ENCODE measurements at regions not wholly inside any gene's neighbourhood (a gene's known extent, or its start where the extent isn't known, plus 50 kb on each side); places are given as distances from the start of the nearest gene placed in this dataset.

DNA sequence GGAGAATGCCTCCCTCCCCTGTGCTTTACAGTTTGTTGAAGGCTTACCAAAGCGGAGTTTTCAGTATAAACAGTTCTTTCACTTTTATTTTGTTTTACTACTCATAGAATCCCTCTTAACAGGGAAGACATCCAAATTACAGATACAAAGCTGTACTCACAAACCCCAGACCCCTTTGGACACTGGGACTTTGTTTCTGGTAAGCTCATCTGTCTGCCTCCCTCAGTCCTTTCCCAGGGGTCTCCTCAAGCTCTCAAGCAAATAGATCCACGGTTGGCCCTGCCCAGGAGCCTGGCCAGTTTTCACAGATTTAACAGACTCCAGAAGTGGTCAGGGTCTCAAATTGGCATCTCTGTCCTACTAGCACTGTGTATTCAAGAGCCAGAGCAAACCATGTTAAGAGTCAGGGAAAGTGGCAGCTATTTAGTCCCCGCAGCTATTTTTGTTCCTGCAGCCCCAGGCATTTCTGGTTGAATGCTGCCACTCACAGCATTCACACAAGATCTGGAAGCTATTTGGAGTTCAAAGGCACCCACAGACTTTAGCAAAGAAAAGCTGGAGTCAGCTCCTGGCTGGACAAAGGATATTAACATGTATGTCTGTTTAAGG lies 54.2 kb downstream of the TMEM100 start:
- DNase-seq (ENCODE audit: low read depth), result no peak

DNA sequence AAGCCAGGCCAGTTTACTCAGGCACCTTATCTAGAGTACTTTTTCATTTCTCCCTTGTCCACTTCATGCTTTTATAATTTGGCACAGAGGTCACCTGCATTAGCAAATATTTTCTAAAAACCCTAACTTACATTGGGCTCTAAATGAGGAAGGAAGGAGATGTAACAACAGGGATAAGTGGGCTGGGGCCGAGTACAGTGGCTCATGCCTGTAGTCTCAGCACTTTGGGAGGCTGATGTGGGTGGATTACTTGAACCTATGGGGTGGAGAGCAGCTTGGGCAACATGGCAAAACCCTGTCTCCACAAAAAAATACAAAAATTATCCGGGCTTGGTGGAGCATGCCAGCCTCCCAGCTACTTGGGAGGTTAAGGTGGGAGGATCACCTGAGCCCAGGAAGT lies 55.9 kb downstream of the TMEM100 start:
- no peak for DNase-seq (ENCODE audit: low read depth)

DNA sequence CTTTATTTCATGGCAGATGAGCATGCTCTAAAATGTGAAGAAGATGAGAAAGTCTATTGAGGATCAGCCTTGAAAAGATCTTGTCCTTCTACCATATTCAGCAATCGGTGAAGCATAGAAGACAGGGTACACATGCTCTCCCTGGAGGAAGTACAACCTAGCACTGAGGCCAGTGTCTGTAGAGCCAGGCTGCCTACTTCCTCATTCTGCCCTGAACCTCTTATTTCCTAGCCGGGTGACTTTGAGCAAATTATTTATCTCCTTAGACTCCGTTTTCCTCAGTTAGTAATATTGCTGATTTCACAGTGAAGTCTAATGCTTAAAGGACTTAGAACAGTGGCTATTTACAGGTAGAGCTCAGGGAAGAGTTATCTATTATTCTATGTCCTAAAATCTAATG lies 58.4 kb downstream of the TMEM100 start:
- no peak for DNase-seq (ENCODE audit: low read depth)

DNA sequence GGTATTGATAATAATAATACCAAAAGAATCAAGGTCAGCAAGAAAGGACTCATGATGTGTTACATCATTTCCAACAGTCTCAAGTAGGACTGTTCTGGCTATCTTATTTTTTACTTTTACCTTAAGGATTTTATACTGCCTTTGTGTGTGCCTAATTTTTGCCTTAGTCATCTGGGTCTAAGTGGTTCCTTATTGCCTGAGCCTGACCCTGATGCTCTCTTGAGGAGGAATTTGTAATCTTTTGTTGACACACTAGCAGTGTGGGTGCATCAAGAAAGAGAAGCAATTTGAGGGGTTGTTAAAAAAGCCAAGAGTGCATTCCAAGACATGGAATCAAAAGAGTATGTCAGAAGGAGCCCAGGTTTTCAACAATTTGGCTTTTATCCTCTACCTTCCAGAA lies 59.3 kb downstream of the TMEM100 start:
- DNase-seq (ENCODE audit: low read depth), result no peak

DNA sequence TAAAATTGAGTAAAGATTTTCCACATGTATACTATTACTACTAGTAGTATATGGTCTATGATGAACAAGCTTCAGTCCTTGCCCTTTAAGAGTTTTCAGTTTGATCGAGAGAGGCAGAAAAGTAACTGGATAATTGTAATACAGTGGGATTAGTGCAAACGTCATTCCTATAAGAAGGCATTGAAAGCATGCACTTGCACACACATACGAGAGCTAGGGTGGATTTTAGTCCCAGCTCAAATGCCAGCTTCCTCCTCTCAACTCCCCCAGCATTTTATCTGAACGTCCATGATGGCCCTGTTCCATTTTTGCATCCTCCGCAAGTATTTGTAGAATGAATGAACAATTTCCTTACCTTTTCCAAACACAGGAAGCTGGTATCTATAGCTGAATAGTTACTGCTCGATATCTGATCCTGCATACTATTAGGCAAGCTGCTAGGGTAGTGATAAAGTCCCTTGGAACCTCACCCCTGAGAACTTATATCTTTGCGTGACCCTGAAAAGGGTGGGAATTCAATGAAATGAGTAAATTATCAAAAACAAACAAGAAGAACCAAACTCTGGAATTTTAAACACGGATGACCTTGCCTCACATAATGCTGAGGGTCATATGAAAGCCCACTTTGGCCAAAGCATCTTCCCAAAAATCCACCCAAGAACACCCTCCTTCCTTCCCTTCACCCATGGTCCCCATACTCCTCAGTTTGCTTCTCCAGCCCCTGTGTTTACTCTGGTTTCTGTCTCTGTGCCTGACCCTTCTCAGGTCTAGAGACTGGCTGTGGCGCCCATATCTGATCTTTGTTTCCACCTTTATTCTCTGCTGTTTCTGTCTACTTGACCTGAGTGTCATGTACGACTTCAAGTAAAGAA lies 60.5 kb downstream of the TMEM100 start:
- no peak for DNase-seq (ENCODE audit: low read depth)

DNA sequence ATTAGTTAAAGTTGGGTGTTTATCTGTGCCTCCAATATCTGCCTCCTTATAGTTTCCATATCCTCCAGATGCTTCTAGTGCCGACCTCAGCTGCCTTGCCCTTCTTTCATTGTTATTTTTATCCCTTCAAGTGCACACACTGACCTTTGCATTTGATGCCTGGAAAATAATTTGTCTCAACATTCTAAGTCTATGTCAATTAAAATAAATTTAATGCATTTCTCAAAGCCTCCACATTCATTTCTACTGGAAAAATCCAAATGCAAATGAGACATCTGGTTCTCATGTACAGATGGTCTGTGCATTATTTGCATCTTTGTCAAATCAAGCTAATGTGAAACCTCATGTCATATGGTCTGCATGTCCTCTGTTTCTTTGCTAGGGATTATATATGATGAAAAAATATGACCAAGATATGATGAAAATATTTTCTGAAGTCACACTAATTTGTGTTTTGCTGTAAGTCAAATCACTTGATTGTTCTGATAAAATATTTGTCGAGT lies 61.4 kb downstream of the TMEM100 start:
- no peak for DNase-seq (ENCODE audit: low read depth)

DNA sequence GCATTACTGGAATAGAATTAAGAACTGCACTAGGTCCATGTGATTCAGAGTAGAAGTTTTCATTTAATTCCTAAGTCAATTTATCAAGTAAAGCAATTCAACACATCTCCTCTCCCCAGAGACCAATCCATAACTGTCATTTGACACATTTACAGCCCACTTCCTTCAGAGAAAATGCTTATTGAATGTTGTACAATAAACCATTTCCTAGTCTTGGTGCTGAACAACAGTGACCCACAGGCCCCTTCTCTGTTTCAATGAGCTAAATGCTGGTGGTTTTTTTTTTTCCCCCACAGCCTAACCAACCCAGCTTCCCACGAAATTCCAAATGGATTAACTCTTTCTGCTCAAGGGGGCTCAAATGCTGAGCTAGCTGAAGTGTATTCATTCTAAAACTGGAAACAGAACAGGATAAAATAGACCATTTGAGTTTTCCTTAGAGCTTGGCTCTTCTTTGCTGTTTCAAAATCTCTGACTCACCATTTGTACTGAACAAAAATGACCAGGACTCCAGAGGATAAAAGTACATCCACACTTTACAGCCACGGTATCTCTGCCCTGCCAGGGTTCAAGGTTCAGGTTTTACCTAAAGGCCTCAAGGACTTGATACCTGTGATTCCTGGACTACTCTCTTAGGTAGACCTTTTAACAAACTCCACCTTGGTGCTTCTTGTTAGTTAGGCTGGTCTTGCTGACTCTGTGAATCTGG lies 62.3 kb downstream of the TMEM100 start:
- DNase-seq (ENCODE audit: low read depth), result no peak

DNA sequence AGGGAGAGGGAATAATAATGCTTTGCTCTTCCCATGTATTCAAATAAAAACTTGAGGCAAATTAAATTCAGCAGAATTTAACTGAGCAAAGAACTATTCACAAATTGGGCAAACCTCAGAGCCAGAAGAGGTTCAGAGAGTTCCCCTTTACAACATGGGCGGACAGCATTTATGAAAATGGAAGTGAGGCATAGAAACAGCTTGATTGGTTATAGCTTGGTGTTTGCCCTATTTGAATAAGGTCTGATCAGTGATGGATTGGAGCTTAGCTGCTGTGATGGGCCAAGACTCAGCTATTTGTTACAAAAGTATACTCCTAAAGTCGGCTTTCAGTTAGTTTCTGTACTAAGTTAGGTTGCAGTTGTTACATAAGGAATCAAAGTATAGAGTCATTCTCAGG lies 63.0 kb downstream of the TMEM100 start:
- no peak for DNase-seq (ENCODE audit: low read depth)

DNA sequence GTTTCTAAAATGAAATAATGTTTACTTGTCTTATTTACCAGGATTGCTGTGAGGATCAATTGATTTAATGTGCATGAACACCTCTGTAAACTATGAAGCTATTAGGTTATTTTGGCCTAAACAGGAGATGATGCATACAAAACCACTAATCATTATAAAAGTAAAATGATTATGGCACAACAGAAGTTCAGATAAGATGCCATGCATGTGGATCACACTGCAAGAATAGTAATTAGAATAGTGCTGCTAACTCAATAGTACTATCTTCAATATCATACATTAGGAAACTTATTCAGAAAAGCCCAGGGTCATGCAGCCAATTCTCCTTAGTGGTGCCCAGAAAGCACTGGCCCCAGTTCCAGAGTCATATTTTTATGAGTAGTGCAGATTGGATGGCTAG lies 66.9 kb downstream of the TMEM100 start:
- no peak for DNase-seq (ENCODE audit: low read depth)

DNA sequence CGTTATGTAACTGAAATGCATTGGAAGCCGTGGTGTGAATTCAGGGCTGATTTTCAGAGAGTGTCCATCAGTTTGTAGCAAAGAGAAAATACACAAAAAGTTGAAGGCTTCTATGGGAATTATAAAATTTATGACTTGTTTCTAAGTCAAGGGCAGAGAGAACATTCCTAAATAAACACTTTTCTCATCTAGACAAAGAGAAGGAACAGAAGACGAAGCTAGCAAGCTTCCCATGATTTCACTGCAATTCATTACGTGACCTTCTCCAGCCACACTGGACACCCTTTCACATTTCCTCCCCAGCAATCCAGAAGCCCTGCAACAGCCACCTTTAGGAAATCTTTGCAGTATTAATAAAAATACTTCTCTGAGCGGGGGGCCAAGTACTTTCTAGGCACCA lies 67.8 kb downstream of the TMEM100 start:
- no peak for DNase-seq (ENCODE audit: low read depth)

DNA sequence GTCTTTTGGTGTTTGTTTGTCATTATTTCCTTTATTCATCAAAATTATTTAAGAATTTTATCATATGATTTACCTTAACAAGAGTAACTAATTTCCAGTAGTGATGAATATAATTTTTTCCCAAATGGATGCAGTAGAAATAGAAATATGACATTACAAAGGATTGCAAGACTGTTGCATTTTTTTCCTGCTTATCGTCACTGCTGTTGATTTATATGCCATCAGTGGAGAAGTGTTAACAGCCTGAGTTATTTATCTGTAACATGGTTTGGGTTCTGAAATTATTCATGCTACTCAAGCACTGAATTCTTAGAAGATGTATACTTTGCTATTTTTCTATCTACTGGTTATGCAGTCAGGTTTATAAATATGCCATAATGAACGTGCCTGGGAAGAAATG lies 68.6 kb downstream of the TMEM100 start:
- no peak for DNase-seq (ENCODE audit: low read depth)

DNA sequence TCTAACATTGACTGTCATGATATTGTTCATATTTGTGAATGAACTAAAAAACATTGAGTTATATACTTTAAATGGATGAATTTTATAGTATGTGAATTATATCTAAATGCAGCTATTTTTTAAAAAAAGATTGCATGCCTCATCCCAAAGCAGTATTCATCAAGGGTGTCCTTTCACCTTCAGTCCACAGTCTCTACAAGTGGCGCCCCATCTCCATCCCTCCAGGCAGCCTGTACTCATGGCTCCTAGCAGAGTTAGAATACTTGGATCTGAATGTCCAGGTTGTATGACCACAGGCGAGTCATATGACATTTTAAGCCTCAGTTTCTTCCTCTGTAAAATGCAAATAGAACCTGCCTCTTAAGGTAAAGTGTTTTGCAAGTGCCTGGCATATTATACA lies 69.8 kb downstream of the TMEM100 start:
- no peak for DNase-seq (ENCODE audit: low read depth)

DNA sequence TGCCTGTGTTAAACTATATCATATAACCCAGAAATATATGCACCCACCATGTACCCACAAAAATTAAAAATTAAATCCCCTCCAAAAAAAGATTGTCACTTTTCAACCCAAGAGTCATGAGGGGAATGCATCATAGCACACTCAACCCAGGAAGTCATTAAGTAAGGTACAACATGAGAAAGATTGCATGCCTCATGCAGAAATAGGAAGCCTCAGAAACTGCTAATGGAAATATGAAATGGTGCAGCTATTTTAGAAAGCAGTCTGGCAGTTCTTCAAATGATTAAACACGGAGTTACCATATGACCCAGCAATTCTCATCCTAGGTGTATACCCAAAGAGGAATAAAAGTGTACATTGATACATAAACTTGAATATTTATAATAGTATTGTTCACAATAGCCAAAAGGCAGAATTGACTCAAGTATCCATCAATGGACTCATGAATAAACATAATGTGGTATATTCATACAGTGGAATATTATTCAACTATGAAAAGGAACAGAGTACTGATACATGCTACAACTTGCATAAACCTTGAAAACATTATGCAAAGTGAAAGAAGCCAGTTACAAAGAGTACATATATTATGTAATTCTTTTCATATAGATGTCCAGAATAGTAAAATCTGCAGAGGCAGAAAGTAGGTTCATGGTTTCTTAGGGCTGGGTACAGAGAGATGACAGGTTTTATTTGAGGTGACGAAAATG lies 70.4 kb downstream of the TMEM100 start:
- no peak for DNase-seq (ENCODE audit: low read depth)

DNA sequence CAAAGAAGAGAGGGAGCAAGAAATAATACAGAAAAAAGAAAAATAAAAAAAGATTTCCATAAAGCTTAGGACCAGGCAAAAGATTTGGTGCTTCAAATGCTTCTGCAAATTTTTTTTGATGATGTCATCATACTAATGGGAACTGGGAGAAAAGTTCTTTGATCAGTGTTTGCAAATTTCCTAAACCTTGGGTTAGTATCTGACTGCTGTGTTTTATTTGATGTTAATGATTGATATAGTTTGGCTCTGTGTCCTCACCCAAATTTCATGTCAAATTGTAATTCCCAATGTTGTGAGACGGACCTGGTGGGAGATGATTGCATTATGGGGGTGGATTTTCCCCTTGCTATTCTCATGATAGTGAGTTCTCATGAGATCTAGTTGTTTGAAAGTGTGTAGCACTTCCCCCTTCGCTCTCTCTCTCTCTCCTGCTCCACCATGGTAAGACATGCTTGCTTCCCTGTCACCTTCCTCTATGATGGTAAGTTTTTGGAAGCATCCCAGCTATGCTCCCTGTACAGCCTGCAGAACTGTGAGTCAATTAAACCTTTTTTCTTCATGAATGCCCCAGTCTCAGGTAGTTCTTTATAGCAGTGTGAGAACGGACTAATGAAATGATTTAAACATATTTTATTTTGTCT lies 72.6 kb downstream of the TMEM100 start:
- no peak for DNase-seq (ENCODE audit: low read depth)

DNA sequence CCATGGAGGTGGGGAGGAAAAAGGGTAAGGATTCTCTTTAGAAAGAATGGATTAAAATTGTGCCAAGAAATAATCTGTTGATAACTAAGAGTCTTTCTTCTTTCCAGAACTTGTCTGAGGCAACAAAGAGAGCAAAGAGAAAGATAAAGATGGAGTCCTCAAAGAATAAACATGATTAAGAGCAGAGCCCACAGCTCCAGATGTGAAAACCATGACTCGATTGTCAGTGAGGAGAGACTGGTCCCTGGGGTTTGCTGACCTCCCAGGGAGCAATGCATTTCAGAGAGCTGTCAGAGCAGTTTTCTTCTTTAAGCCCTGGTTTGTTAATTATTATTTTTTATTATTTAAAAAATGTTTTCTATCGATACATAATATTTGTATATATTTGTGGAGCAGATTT lies 74.6 kb downstream of the TMEM100 start:
- DNase-seq (ENCODE audit: low read depth), result no peak

DNA sequence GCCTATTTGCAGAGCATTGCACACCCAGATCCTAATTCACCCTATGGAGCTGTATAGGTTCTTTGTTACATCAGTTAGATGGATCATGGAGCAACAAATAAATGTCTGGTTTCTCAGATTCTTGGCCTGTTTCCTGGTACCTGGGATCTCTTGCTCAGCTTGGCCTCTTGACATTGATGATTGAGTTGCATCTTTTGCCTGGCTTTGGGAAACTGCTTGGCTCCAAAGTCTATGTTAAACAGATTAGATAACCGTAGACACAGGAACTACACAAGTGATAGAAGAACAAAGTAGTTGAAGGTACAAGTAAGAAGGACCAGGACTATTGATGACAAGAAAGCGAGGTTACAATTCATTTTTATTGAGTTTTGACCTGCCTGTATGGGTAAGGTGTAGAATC lies 77.3 kb downstream of the TMEM100 start:
- no peak for DNase-seq (ENCODE audit: low read depth)

DNA sequence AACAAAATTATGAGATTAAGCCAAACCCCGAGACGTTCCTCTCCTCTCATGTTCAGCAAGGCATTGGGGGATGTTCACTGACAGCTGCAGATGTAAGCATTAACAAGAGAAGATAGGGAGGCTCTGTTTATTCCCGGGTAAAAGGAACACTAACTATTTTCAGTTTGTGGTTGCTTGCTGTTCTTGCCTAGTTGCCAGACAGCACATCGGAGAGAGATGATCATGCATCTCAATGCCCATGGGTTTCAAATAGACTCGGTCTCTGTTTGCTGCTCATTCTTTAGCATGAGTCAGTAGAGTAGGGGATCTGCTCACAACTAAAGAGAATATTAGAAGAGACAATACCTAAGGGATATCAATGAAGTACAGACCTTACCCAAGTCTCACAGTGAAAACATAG lies 78.3 kb downstream of the TMEM100 start:
- no peak for DNase-seq (ENCODE audit: low read depth)

DNA sequence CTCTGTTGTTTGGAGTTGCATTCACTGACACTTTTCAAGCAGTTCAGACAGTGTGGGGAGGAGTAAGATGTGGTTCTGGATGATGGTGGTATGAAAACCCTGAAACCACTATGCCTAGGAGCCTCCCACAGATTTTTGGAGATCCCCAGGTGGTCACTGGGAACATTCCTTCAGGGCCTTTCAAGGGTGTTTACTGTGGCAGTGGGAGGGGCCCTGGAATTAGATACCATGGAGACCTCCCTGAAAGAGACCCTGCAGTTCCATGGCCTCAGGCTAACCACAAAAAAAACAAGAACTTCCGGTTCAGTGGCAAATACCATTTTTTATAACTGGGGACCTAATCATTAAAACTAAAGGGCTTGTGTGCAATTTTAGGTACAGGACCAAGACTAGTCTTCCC lies 79.9 kb downstream of the TMEM100 start:
- no peak for DNase-seq (ENCODE audit: low read depth)

DNA sequence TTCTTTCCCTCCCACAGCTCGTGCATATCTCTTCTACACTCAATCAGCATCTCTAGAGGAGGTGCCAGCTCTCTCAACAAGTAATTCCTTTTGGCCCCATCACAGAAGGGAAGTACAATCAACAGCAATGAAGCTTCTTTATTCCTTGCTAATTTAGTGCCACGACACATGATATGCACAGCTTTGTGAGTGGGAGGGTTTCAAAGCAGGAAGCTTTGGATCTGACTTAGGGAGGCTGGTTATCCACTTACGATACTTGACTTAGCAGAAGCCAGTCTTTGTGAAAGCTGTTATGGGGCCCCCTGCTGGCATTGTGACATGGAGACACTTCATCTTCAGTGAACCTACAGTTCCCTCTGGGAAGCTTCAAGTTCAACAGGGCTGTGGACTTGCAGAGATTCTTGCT lies 81.0 kb downstream of the TMEM100 start:
- DNase-seq (ENCODE audit: low read depth), result peak; percentile 20

DNA sequence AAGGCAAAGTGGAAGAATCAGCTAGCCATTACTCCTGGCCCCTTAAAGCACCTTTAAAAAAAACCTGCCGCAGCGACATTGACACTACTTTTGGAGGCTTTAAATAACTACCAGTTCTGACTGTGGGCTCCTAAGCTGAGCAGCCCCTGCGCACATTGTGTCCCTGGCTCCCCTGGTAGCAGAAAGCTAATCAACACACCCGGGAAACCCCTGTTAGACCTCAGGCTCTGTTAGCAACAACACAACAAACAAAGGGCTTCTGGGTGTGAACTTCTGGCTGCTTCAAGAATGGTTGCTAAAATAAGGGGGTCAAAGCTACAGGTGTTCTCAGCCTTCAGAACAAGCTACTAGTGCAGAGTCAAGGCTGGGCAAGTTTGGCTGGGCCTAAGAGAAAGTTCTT lies 83.6 kb downstream of the TMEM100 start:
- no peak for DNase-seq (ENCODE audit: low read depth)

DNA sequence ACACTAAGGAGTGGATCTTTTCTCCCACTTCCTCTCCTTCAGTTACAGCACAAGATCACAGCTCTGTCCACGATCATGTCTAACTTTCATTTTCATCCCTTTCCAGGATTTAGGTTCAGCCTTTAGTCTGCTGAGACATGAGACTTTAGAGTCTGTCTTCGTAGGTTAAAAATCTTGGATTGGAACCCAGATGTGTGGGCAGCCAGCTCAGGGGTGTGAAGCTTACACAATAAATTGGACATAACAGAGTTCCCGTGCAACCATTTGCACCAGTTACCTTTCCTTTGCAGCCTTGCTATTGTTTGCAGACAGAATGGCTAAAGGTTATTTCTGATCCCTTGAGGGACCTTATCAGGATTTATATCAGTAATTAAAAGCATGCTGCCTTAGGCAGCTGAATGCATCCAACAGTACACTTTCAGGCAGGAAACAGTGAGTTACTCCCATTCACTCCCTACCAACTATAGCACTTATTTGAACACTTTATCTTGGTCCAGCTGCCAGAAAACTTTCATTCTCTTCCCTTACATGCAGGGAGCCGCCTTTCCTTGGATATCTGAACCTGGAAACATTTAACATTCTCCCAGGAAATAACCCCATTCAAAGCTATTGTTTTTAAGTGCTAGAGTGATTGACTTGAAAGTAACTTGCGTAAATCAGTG lies 87.3 kb downstream of the TMEM100 start:
- no peak for DNase-seq (ENCODE audit: low read depth)

Measured in GM04503 (cell line).